ENCODE measurements at regions not wholly inside any gene's neighbourhood (a gene's known extent, or its start where the extent isn't known, plus 50 kb on each side); places are given as distances from the start of the nearest gene placed in this dataset.
A peak's percentile ranks its signal among the peaks of the same experiment; 100 is the strongest.

- no peak for DNase-seq (ENCODE audit: low spot score)
Measured at GRCh38 chr2:65687614-65688013, 255.2 kb upstream of the SPRED2 start.

GRCh38 chr2:65686928-65687521, 254.6 kb upstream of the SPRED2 start:
- no peak for DNase-seq (ENCODE audit: low spot score)

- DNase-seq (ENCODE audit: low spot score), result no peak
Measured at GRCh38 chr2:65681503-65681902, 249.1 kb upstream of the SPRED2 start.

- DNase-seq (ENCODE audit: low spot score), result no peak
Measured at GRCh38 chr2:65678779-65679391, 246.5 kb upstream of the SPRED2 start.

GRCh38 chr2:65675350-65675749, 243.0 kb upstream of the SPRED2 start:
- no peak for DNase-seq (ENCODE audit: low spot score)

- DNase-seq (ENCODE audit: low spot score), result no peak
Measured at GRCh38 chr2:65671670-65672242, 239.4 kb upstream of the SPRED2 start.

- DNase-seq (ENCODE audit: low spot score), result no peak
Measured at GRCh38 chr2:65669574-65669973, 237.2 kb upstream of the SPRED2 start.

GRCh38 chr2:65668744-65669143, 236.3 kb upstream of the SPRED2 start:
- no peak for DNase-seq (ENCODE audit: low spot score)

GRCh38 chr2:65666156-65666725, 233.8 kb upstream of the SPRED2 start:
- DNase-seq (ENCODE audit: low spot score), result peak; percentile 44

- DNase-seq (ENCODE audit: low spot score), result no peak
Measured at GRCh38 chr2:65664931-65665330, 232.5 kb upstream of the SPRED2 start.

- DNase-seq (ENCODE audit: low spot score), result no peak
Measured at GRCh38 chr2:65663831-65664407, 231.5 kb upstream of the SPRED2 start.

- DNase-seq (ENCODE audit: low spot score), result no peak
Measured at GRCh38 chr2:65662654-65663432, 230.4 kb upstream of the SPRED2 start.

GRCh38 chr2:65661980-65662653, 229.7 kb upstream of the SPRED2 start:
- DNase-seq (ENCODE audit: low spot score), result no peak

GRCh38 chr2:65660340-65660739, 227.9 kb upstream of the SPRED2 start:
- no peak for DNase-seq (ENCODE audit: low spot score)

GRCh38 chr2:65658881-65659280, 226.5 kb upstream of the SPRED2 start:
- no peak for DNase-seq (ENCODE audit: low spot score)

- DNase-seq (ENCODE audit: low spot score), result no peak
Measured at GRCh38 chr2:65658266-65658665, 225.9 kb upstream of the SPRED2 start.

- DNase-seq (ENCODE audit: low spot score), result no peak
Measured at GRCh38 chr2:65656160-65656718, 223.8 kb upstream of the SPRED2 start.

- no peak for DNase-seq (ENCODE audit: low spot score)
Measured at GRCh38 chr2:65655000-65655399, 222.6 kb upstream of the SPRED2 start.

GRCh38 chr2:65654496-65654895, 222.1 kb upstream of the SPRED2 start:
- no peak for DNase-seq (ENCODE audit: low spot score)

GRCh38 chr2:65652066-65652465, 219.7 kb upstream of the SPRED2 start:
- DNase-seq (ENCODE audit: low spot score), result no peak

- DNase-seq (ENCODE audit: low spot score), result no peak
Measured at GRCh38 chr2:65649811-65650589, 217.6 kb upstream of the SPRED2 start.
